Tibial nerve (tissue), 4 donors: ENCODE measurements at regions not wholly inside any gene's neighbourhood (a gene's known extent, or its start where the extent isn't known, plus 50 kb on each side); places are given as distances from the start of the nearest gene placed in this dataset.

Experiments
- EP300 ChIP-seq, 2 donors: sonication (generic); formaldehyde crosslinking; IDR thresholded peaks; one replicate each; pipeline ENCODE4 v1.6.1; 2017; ENCODE audit warnings: antibody characterized with exemption in 2 of 2, mild to moderate bottlenecking in 1 of 2
- TF ChIP-seq, protein P1 (sequence below), 5 experiments: fragments of 200-600 bp in 3 of 5; fragments of 450-650 bp in 2 of 5; sonication (generic) in 3 of 5; IDR thresholded peaks; one replicate each; pipeline ENCODE4 v1.5.1; 2016 to 2019; ENCODE audit warnings: antibody characterized with exemption in 5 of 5, mild to moderate bottlenecking in 3 of 5, moderate library complexity in 2 of 5

DNA sequence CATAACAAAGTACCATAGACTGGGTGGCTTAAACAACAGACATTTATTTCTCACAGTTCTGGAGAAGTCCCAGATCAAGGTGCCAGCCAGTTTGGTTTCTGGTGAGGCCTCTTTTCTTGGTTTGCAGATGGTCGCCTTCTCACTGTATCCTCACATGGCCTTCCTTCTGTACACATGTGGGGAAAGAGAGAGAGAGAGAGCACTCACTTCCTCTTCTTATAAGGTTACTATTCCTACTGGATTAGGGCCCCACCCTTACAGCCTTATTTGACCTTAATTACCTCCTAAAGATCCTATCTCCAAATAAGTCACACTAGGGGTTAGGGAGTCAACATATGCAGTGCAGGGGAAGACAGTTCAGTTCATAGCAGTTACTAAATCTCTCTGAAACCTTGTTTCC lies 205.6 kb upstream of the GDNF start:
- TF ChIP-seq, protein P1, sequence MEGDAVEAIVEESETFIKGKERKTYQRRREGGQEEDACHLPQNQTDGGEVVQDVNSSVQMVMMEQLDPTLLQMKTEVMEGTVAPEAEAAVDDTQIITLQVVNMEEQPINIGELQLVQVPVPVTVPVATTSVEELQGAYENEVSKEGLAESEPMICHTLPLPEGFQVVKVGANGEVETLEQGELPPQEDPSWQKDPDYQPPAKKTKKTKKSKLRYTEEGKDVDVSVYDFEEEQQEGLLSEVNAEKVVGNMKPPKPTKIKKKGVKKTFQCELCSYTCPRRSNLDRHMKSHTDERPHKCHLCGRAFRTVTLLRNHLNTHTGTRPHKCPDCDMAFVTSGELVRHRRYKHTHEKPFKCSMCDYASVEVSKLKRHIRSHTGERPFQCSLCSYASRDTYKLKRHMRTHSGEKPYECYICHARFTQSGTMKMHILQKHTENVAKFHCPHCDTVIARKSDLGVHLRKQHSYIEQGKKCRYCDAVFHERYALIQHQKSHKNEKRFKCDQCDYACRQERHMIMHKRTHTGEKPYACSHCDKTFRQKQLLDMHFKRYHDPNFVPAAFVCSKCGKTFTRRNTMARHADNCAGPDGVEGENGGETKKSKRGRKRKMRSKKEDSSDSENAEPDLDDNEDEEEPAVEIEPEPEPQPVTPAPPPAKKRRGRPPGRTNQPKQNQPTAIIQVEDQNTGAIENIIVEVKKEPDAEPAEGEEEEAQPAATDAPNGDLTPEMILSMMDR (IDR thresholded peaks at IDR 0.05), result no peak
- TF ChIP-seq EP300 (IDR thresholded peaks at IDR 0.05), result no peak
